ENCODE measurements at regions not wholly inside any gene's neighbourhood (a gene's known extent, or its start where the extent isn't known, plus 50 kb on each side); places are given as distances from the start of the nearest gene placed in this dataset.

DNA sequence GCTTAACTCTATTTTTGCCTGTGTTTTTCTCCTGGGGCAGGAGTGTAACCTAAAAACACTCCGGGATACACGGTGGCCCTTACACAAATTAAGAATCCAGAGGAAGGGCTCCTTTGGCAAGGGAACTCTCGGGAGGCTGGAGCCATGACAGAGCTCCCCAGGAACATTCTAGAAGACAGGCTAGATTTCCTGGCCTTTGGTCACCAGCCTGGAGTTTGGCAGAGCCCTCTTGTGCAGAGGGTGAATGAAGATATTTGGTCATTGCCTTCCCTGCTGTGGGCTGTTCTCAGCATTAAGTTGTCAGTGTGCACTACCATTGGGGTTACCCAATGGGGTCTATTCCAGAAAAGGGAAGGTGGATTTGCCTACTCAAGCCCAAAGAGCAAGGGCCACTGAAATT lies 53.8 kb upstream of the LNX1 start:
- no peak for ATAC-seq
- Histone ChIP-seq H3K27ac (peak overlapping the region; percentile 33), H3K27me3 (ENCODE audit: low read depth) (no peaks in the 10 kb centered on the region), H3K36me3 (no peaks in the 10 kb centered on the region), H3K9me3 (no peaks in the 10 kb centered on the region), H3K4me1 (peaks cover 32% of the 10 kb centered on the region), H3K4me3 (no peak overlapping the region)
- no peak for DNase-seq
- intact Hi-C loops (cut with DNase I) = no loop called here
- TF ChIP-seq, protein P1, sequence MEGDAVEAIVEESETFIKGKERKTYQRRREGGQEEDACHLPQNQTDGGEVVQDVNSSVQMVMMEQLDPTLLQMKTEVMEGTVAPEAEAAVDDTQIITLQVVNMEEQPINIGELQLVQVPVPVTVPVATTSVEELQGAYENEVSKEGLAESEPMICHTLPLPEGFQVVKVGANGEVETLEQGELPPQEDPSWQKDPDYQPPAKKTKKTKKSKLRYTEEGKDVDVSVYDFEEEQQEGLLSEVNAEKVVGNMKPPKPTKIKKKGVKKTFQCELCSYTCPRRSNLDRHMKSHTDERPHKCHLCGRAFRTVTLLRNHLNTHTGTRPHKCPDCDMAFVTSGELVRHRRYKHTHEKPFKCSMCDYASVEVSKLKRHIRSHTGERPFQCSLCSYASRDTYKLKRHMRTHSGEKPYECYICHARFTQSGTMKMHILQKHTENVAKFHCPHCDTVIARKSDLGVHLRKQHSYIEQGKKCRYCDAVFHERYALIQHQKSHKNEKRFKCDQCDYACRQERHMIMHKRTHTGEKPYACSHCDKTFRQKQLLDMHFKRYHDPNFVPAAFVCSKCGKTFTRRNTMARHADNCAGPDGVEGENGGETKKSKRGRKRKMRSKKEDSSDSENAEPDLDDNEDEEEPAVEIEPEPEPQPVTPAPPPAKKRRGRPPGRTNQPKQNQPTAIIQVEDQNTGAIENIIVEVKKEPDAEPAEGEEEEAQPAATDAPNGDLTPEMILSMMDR (IDR thresholded peaks at IDR 0.05) = no peak

DNA sequence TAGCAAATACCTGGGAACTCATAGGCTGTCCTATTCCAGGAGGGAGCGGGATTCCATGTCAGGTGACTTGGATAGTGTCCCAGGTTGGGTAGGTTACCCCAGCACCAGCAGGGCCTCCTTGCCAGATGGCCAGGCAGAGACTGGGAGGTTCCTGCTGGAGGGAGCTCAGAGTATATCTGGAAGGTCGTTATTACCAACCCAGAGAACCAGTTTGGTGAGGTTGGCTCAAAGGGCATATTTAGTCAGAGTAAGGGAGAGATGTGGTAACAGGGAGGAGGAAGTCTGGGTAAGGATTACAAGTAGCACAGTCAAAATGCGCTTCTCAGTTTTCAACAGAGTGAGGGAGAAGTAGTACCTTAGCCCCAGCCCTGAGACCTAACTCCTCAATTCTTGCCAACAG lies 53.3 kb upstream of the LNX1 start:
- DNase-seq = peak; percentile 66
- TF ChIP-seq, protein P1 (IDR thresholded peaks at IDR 0.05) = no peak
- Histone ChIP-seq H3K4me3 (no peak overlapping the region), H3K27me3 (ENCODE audit: low read depth) (no peaks in the 10 kb centered on the region), H3K27ac (peak overlapping the region; percentile 33), H3K4me1 (peaks cover 32% of the 10 kb centered on the region), H3K9me3 (no peaks in the 10 kb centered on the region), H3K36me3 (no peaks in the 10 kb centered on the region)
- intact Hi-C loops (cut with DNase I) = no loop called here
- peak; percentile 84 to 90 for ATAC-seq
